Upper lobe of left lung (tissue), 4 donors: ENCODE measurements at regions not wholly inside any gene's neighbourhood (a gene's known extent, or its start where the extent isn't known, plus 50 kb on each side); places are given as distances from the start of the nearest gene placed in this dataset.
"Not testable (repeated sequence)": the region's sequence is repeated elsewhere in the genome, so short reads cannot be mapped to it uniquely, and the experiment has no call there.

Experiments
- EP300 ChIP-seq, 4 donors: sonication (generic); formaldehyde crosslinking; IDR thresholded peaks; one replicate each; pipeline ENCODE4 v1.5.1; 2017; ENCODE audit warnings: antibody characterized with exemption in 4 of 4, control low read depth in 2 of 4
- POLR2A ChIP-seq, 4 donors: fragments of 450-650 bp; IDR thresholded peaks; one replicate each; pipeline ENCODE4 v1.5.1; 2016 to 2017; ENCODE audit warnings: antibody characterized with exemption in 4 of 4, mild to moderate bottlenecking in 2 of 4
- POLR2AphosphoS5 ChIP-seq, 2 donors: sonication (generic); formaldehyde crosslinking; IDR thresholded peaks; one replicate each; pipeline ENCODE4 v1.5.1; 2017; ENCODE audit warnings: antibody characterized with exemption in 2 of 2
- TF ChIP-seq, protein P1 (sequence below), 6 experiments: fragments of 450-650 bp in 4 of 6; fragments of 200-600 bp in 2 of 6; sonication (generic) in 2 of 6; IDR thresholded peaks; one replicate each; pipeline ENCODE4 v1.5.1; 2016 to 2019; ENCODE audit warnings: antibody characterized with exemption in 6 of 6

DNA sequence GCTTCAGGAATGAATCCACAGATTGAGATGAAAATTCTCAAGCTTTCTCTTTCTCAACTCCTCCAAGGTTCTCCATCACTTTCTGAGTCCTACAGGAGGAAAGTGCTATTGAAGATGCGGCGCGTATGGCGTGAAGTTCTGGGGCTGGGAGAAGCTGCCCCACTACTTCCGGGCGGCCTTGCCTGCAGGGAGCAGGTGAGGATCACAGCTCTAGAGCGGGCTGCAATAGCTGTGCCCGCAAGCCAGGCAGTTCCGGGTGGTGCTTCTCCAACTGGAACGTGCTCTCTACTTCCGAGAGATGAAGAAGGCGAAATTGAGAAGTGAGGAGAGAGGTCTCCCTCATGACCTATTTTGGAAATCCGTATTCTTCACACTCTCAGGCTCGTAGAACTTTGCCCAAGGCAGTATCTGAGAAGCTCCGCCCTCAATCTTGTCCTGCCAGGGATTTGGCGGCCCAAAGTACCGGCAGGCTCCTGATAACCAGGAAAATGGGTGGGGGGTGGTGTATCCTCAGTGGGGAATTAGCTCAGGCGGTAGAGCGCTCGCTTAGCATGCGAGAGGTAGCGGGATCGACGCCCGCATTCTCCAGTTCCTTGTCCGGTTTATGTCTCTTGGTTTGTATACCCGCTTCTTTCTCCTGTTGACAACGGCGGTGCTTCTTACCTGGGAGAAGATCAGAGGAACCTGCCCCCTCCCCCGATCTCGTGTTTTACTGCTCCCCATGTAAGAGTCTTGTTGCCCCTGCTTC lies 70.6 kb upstream of the ZNF322 start:
- TF ChIP-seq, protein P1, sequence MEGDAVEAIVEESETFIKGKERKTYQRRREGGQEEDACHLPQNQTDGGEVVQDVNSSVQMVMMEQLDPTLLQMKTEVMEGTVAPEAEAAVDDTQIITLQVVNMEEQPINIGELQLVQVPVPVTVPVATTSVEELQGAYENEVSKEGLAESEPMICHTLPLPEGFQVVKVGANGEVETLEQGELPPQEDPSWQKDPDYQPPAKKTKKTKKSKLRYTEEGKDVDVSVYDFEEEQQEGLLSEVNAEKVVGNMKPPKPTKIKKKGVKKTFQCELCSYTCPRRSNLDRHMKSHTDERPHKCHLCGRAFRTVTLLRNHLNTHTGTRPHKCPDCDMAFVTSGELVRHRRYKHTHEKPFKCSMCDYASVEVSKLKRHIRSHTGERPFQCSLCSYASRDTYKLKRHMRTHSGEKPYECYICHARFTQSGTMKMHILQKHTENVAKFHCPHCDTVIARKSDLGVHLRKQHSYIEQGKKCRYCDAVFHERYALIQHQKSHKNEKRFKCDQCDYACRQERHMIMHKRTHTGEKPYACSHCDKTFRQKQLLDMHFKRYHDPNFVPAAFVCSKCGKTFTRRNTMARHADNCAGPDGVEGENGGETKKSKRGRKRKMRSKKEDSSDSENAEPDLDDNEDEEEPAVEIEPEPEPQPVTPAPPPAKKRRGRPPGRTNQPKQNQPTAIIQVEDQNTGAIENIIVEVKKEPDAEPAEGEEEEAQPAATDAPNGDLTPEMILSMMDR (IDR thresholded peaks at IDR 0.05) = not testable (repeated sequence)
- not testable (repeated sequence) for TF ChIP-seq POLR2A, POLR2AphosphoS5, EP300 (IDR thresholded peaks at IDR 0.05)
